H1 (cell line): ENCODE measurements at regions not wholly inside any gene's neighbourhood (a gene's known extent, or its start where the extent isn't known, plus 50 kb on each side); places are given as distances from the start of the nearest gene placed in this dataset.

Source experiments
- CTCF ChIA-PET: fragments of 300-600 bp; sonication (Branson Sonifier 250); formaldehyde crosslinking; loops from one replicate; lab custom pipeline; 2021; ENCODE audit not compliant: partially characterized antibody; lab: Charles Lee
- POLR2A ChIA-PET: fragments of 300-600 bp; sonication (Branson Sonifier 250); formaldehyde crosslinking; loops from one replicate; lab custom pipeline; 2021; ENCODE audit warnings: inconsistent platforms; ENCODE audit not compliant: partially characterized antibody; lab: Charles Lee
- DNase-seq, 2 experiments: peaks; one replicate each; pipeline versions ENCODE4 v3.0.0 to v3.0.0-alpha.2; 2010 to 2022; ENCODE audit warnings: low spot score in 2 of 2, low read depth in 1 of 2, mixed read lengths in 1 of 2
- FAIRE-seq: peaks from 2 replicates; lab custom pipeline; 2011; peaks lifted over from hg19 to GRCh38; lab: Jason Lieb, UNC
- H2AFZ ChIP-seq: 2 replicates; pipeline ENCODE4 v1.8.1; 2012; ENCODE audit warnings: low read length, inconsistent platforms
- H2AK5ac ChIP-seq: 2 replicates; pipeline ENCODE4 v1.6.1; 2013; ENCODE audit warnings: low read depth, low read length
- H2BK120ac ChIP-seq: replicated peaks from 2 replicates; pipeline ENCODE3; 2013; ENCODE audit warnings: low read depth, low read length, inconsistent platforms
- H2BK12ac ChIP-seq: 2 replicates; pipeline ENCODE4 v1.6.1; 2013; ENCODE audit warnings: low read depth, low read length
- H2BK15ac ChIP-seq: 2 replicates; pipeline ENCODE4 v1.6.1; 2013; ENCODE audit warnings: low read length
- H2BK20ac ChIP-seq: 2 replicates; pipeline ENCODE4 v1.6.1; 2013; ENCODE audit warnings: low read length
- H2BK5ac ChIP-seq: 2 replicates; pipeline ENCODE4 v1.6.1; 2013; ENCODE audit warnings: low read depth, low read length
- H3K14ac ChIP-seq: 2 replicates; pipeline ENCODE4 v1.6.1; 2013; ENCODE audit warnings: inconsistent platforms; ENCODE audit not compliant: insufficient read length
- H3K18ac ChIP-seq: 2 replicates; pipeline ENCODE4 v1.6.1; 2013; ENCODE audit warnings: low read length; ENCODE audit errors: extremely low read depth
- H3K23ac ChIP-seq: 2 replicates; pipeline ENCODE4 v1.6.1; 2013; ENCODE audit warnings: inconsistent platforms; ENCODE audit not compliant: insufficient read length
- H3K23me2 ChIP-seq: 2 replicates; pipeline ENCODE4 v1.6.1; 2013; ENCODE audit warnings: low read depth, low read length
- H3K27ac ChIP-seq: 2 replicates; pipeline ENCODE4 v1.6.1; 2011; ENCODE audit warnings: low read depth, low read length, inconsistent platforms
- H3K27me3 ChIP-seq, 4 experiments: replicated peaks in 1 of 4; 1 replicate in 1 of 4; 2 replicates in 3 of 4; pipeline versions ENCODE4 v1.6.1 to v1.8.1; 2011 to 2013; ENCODE audit warnings: low read length in 3 of 4, mild to moderate bottlenecking in 3 of 4, inconsistent platforms in 2 of 4, mixed read lengths in 2 of 4, moderate library complexity in 1 of 4; ENCODE audit not compliant: control insufficient read depth in 3 of 4, insufficient read depth in 3 of 4; ENCODE audit errors: extremely low read depth in 1 of 4
- H3K36me3 ChIP-seq, 4 experiments: 2 replicates each; pipeline versions ENCODE4 v1.6.1 to v1.8.1; 2011 to 2013; ENCODE audit warnings: mild to moderate bottlenecking in 4 of 4, low read length in 3 of 4, moderate library complexity in 2 of 4, control low read depth in 1 of 4, inconsistent platforms in 1 of 4; ENCODE audit not compliant: insufficient read depth in 4 of 4, control insufficient read depth in 2 of 4
- H3K4ac ChIP-seq: replicated peaks from 2 replicates; pipeline ENCODE3; 2013; ENCODE audit warnings: low read length, low read depth, mixed read lengths, inconsistent platforms; ENCODE audit not compliant: insufficient read length
- H3K4me1 ChIP-seq, 4 experiments: replicated peaks in 1 of 4; 1 replicate in 1 of 4; 2 replicates in 3 of 4; pipeline versions ENCODE4 v1.6.1 to v1.8.1; 2011 to 2013; ENCODE audit warnings: low read length in 3 of 4, inconsistent platforms in 2 of 4, mixed read lengths in 1 of 4; ENCODE audit not compliant: insufficient read depth in 4 of 4, control insufficient read depth in 3 of 4
- H3K4me2 ChIP-seq, 2 experiments: 2 replicates each; pipeline versions ENCODE4 v1.6.1 to v1.8.1; 2011 to 2013; ENCODE audit warnings: low read depth in 2 of 2, low read length in 2 of 2, control low read depth in 1 of 2, inconsistent platforms in 1 of 2, mild to moderate bottlenecking in 1 of 2; ENCODE audit not compliant: insufficient read depth in 1 of 2
- H3K4me3 ChIP-seq, 4 experiments: fragments of 200-600, 300-600 bp in 1 of 4; sonication (generic), shearing (Covaris generic), sonication (Bioruptor Twin) in 1 of 4; 2 replicates each; pipeline versions ENCODE4 v1.5.1 to v1.8.1; 2011 to 2016; ENCODE audit warnings: low read length in 4 of 4, low read depth in 3 of 4, control low read depth in 2 of 4, inconsistent platforms in 2 of 4, mild to moderate bottlenecking in 2 of 4, mixed read lengths in 1 of 4, moderate library complexity in 1 of 4; ENCODE audit not compliant: insufficient read depth in 2 of 4; ENCODE audit errors: extremely low read depth in 1 of 4
- H3K56ac ChIP-seq: replicated peaks from 2 replicates; pipeline ENCODE3; 2013; ENCODE audit warnings: low read depth, mild to moderate bottlenecking, mixed read lengths, low read length, inconsistent platforms; ENCODE audit not compliant: insufficient read length
- H3K79me1 ChIP-seq: 2 replicates; pipeline ENCODE4 v1.6.1; 2013; ENCODE audit warnings: low read depth, low read length, control low read depth
- H3K79me2 ChIP-seq, 2 experiments: 2 replicates each; pipeline versions ENCODE4 v1.6.1 to v1.8.1; 2012 to 2013; ENCODE audit warnings: low read length in 2 of 2, mild to moderate bottlenecking in 2 of 2, inconsistent platforms in 1 of 2; ENCODE audit not compliant: insufficient read depth in 2 of 2, control insufficient read depth in 1 of 2
- H3K9ac ChIP-seq, 4 experiments: replicated peaks in 1 of 4; 1 replicate in 1 of 4; 2 replicates in 3 of 4; pipeline versions ENCODE4 v1.6.1 to v1.8.1; 2011 to 2013; ENCODE audit warnings: low read depth in 3 of 4, low read length in 3 of 4, control low read depth in 2 of 4, mild to moderate bottlenecking in 2 of 4, moderate library complexity in 2 of 4, inconsistent platforms in 1 of 4; ENCODE audit errors: extremely low read depth in 1 of 4
- H3K9me3 ChIP-seq, 2 experiments: 2 replicates each; pipeline versions ENCODE4 v1.6.1 to v1.8.1; 2012 to 2013; ENCODE audit warnings: mild to moderate bottlenecking in 2 of 2, moderate library complexity in 2 of 2, control low read depth in 1 of 2, inconsistent platforms in 1 of 2, low read depth in 1 of 2, low read length in 1 of 2, mixed read lengths in 1 of 2; ENCODE audit not compliant: insufficient read depth in 2 of 2
- H4K20me1 ChIP-seq, 2 experiments: replicated peaks in 1 of 2; 2 replicates each; pipeline versions ENCODE3 to v1.8.1; 2011 to 2013; ENCODE audit warnings: inconsistent platforms in 2 of 2, low read length in 2 of 2, mild to moderate bottlenecking in 1 of 2; ENCODE audit not compliant: insufficient read depth in 2 of 2, control insufficient read depth in 1 of 2
- H4K5ac ChIP-seq: 2 replicates; pipeline ENCODE4 v1.6.1; 2013; ENCODE audit warnings: low read length, low read depth, mixed read lengths, inconsistent platforms; ENCODE audit not compliant: insufficient read length
- H4K8ac ChIP-seq: 2 replicates; pipeline ENCODE4 v1.8.0; 2013; ENCODE audit warnings: mild to moderate bottlenecking, moderate library complexity, low read length, inconsistent platforms; ENCODE audit not compliant: insufficient read depth; ENCODE audit errors: extremely low read depth
- H4K91ac ChIP-seq: replicated peaks from 2 replicates; pipeline ENCODE3; 2013; ENCODE audit warnings: low read length, mixed read lengths, inconsistent platforms; ENCODE audit not compliant: insufficient read length
- POLR2A ChIP-seq, 2 experiments: IDR thresholded peaks; 1 replicate in 1 of 2; 2 replicates in 1 of 2; pipeline ENCODE4 v1.6.1; 2011; ENCODE audit warnings: low read depth in 2 of 2, low read length in 2 of 2, mild to moderate bottlenecking in 2 of 2; ENCODE audit errors: control extremely low read depth in 1 of 2
- WGBS, 2 experiments: shearing (Covaris generic) in 1 of 2; methylation state at CpG; one replicate each; pipeline versions ENCODE4 v1.1.6 to v1.1.7; 2013 to 2015; ENCODE audit warnings: low lambda C conversion rate in 2 of 2, mixed read lengths in 2 of 2, inconsistent platforms in 1 of 2, low coverage in 1 of 2, missing lambda C conversion rate in 1 of 2; ENCODE audit not compliant: insufficient replicate concordance in 2 of 2, insufficient coverage in 1 of 2, insufficient read length in 1 of 2; ENCODE audit errors: extremely low coverage in 1 of 2, missing lambda C conversion rate in 1 of 2; 5-methylcytosine and 5-hydroxymethylcytosine counted together

- H2BK120ac ChIP-seq = no peak overlapping the region
- H3K23ac ChIP-seq = no peak overlapping the region
- H2AK5ac ChIP-seq = no peak overlapping the region
- H3K27ac ChIP-seq = no peak overlapping the region
- no peak overlapping the region for H2AFZ ChIP-seq
- no peak overlapping the region for H2BK12ac ChIP-seq
- no peak for DNase-seq
- H4K91ac ChIP-seq = no peak overlapping the region
- ChIA-PET CTCF (no interaction called here), POLR2A (no interaction called here)
- no peak overlapping the region for H2BK20ac ChIP-seq
- WGBS, 2 experiments = 47% methylated on average over 2 of the region's 2 CpGs; no CpG with 5 or more reads in 1 of the 2 experiments
- no peak overlapping the region for H3K9ac ChIP-seq
- H3K4ac ChIP-seq = no peak overlapping the region
- no peak overlapping the region for H3K56ac ChIP-seq
- H3K14ac ChIP-seq = no peak overlapping the region
- H3K36me3 ChIP-seq = no peaks in the 10 kb centered on the region
- H3K79me2 ChIP-seq = no peaks in the 10 kb centered on the region
- H3K79me1 ChIP-seq = no peaks in the 10 kb centered on the region
- H3K4me2 ChIP-seq = no peak overlapping the region
- no peak for FAIRE-seq
- H2BK5ac ChIP-seq = no peak overlapping the region
- no peaks in the 10 kb centered on the region for H3K9me3 ChIP-seq
- no peak overlapping the region for H2BK15ac ChIP-seq
- no peak overlapping the region for H4K5ac ChIP-seq
- H3K23me2 ChIP-seq = no peaks in the 10 kb centered on the region
- H4K20me1 ChIP-seq = no peaks in the 10 kb centered on the region
- no peak overlapping the region for H4K8ac ChIP-seq
- no peaks in the 10 kb centered on the region for H3K27me3 ChIP-seq
- H3K4me3 ChIP-seq = no peak overlapping the region
- no peak for TF ChIP-seq POLR2A (IDR thresholded peaks at IDR 0.05; ENCODE audit: control extremely low read depth in 1 of 2, low read depth in 2 of 2, low read length in 2 of 2)
- TF ChIP-seq, all 59 proteins: peak for 0
- no peak overlapping the region for H3K18ac ChIP-seq
- no peaks in the 10 kb centered on the region for H3K4me1 ChIP-seq
Measured at GRCh38 chr2:4916094-4916493, 776.1 kb upstream of the SOX11 start.
